GM13977 (cell line): ENCODE measurements at regions not wholly inside any gene's neighbourhood (a gene's known extent, or its start where the extent isn't known, plus 50 kb on each side); places are given as distances from the start of the nearest gene placed in this dataset.
"Not testable (repeated sequence)": the region's sequence is repeated elsewhere in the genome, so short reads cannot be mapped to it uniquely, and the experiment has no call there.

Experiments
- DNase-seq: peaks from one replicate; pipeline ENCODE4 v3.0.0; 2012; ENCODE audit warnings: low spot score
- in situ Hi-C: fragments of 300-500 bp; cut with MboI; formaldehyde crosslinking; loops from one replicate; pipeline ENCODE4 v1.12.0; 2022; ENCODE audit warnings: low sequenced_read_pairs, low pct_unique_long_range_greater_than_20kb, mixed read lengths, inconsistent platforms; ENCODE audit not compliant: unreplicated experiment
- TF ChIP-seq, protein P1 (sequence below): IDR thresholded peaks from 2 replicates; pipeline ENCODE4 v1.5.1; 2012; ENCODE audit warnings: mild to moderate bottlenecking, control low read depth; ENCODE audit not compliant: insufficient read depth; ENCODE audit errors: extremely low read depth, missing control alignments

DNA sequence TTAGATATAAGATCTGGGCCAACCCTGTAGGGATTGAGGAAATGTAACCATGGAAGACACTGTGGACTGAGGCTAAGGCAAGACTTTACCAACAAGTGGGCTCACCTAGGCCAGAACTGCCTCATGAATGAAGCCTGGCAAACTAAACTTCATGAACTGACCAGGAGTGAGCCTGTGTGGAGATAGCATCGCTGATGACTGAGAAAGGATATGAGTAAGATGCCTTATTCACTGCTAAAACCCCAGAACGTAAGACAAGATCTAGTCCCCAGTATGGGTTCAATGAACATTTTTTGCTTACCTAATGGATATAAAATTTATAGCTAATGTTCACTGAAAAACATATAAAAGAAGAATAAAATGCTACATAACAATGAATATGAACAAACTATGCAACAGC is 399.8 kb downstream of the SATB2 start:
- DNase-seq = no peak
- TF ChIP-seq, protein P1, sequence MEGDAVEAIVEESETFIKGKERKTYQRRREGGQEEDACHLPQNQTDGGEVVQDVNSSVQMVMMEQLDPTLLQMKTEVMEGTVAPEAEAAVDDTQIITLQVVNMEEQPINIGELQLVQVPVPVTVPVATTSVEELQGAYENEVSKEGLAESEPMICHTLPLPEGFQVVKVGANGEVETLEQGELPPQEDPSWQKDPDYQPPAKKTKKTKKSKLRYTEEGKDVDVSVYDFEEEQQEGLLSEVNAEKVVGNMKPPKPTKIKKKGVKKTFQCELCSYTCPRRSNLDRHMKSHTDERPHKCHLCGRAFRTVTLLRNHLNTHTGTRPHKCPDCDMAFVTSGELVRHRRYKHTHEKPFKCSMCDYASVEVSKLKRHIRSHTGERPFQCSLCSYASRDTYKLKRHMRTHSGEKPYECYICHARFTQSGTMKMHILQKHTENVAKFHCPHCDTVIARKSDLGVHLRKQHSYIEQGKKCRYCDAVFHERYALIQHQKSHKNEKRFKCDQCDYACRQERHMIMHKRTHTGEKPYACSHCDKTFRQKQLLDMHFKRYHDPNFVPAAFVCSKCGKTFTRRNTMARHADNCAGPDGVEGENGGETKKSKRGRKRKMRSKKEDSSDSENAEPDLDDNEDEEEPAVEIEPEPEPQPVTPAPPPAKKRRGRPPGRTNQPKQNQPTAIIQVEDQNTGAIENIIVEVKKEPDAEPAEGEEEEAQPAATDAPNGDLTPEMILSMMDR = no peak
- in situ Hi-C loops = no loop called here

DNA sequence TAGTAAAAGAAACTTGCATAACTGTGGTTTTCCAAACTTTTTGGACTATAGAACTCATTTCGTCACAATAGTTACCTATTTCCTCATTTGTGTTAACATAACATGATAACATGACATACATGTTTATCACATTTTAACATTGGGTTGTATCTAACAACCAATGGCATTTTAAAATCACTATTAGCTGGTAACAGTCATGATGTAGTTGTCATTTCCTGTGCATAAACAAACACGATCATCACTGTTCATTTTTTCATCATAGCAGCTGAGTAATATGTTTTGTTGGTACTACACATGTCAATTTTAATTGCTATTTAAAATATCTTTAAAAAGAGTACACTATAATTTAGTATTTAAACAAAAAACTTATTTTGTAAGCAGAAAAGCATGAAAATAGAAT is 402.4 kb downstream of the SATB2 start:
- TF ChIP-seq, protein P1 = no peak
- no peak for DNase-seq
- in situ Hi-C loops = no loop called here

GRCh38 chr2:199042660-199043379 is 414.9 kb downstream of the SATB2 start:
- in situ Hi-C loops = no loop called here
- DNase-seq = no peak
- TF ChIP-seq, protein P1 = no peak

DNA sequence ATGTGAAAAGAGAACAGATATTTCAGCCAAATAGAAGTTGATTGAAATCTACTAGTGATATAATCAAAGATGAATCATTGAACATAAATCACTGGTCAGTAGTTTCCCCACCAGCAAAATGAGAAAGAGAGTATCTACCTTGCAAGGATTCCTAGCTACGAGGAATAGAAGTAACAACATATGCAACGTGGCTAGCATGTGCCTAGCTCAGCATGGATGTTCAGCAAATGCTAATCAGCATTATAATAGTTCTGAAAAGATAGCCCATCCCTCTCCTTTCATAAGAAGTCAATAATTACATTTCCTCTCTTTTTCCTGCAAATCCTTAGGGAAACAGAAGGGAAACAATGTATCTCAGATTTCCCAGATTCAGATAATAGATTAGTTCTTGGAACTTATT is 417.2 kb downstream of the SATB2 start:
- no peak for DNase-seq
- TF ChIP-seq, protein P1 = no peak
- in situ Hi-C loops = no loop called here

DNA sequence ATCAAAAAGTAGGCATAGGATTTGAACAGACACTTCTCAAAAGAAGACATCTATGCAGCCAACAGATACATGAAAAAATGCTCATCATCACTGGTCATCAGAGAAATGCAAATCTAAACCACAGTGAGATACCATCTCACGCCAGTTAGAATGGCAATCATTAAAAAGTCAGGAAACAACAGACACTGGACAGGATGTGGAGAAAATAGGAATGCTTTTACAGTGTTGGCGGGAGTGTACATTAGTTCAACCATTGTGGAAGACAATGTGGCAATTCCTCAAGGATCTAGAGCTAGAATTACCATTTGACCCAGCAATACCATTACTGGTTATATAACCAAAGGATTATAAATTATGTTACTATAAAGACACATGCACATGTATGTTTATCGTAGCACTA is 424.0 kb downstream of the SATB2 start:
- in situ Hi-C loops, DNase-seq: not testable (repeated sequence)

DNA sequence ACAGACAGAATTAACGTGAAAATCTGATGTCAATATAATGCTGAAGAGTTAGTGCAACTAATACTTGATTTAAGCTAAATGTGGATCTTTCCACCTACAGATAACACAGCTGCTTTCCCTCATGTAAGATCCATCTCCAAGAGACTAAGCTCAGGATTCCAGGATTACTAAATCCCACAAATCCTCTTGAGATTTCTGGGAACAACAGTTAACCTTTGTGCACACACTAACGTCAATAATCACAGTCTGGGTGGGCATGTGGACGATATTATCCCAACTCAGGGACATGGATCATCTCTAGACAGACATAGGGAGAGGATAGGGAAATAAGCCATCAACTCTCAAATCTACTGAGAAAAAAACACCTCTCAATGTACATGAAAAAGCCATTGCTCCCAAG is 432.6 kb downstream of the SATB2 start:
- TF ChIP-seq, protein P1 = no peak
- in situ Hi-C loops = no loop called here
- no peak for DNase-seq

- TF ChIP-seq, protein P1 = no peak
- in situ Hi-C loops = no loop called here
Measured at GRCh38 chr2:199024224-199024623, 433.5 kb downstream of the SATB2 start.

More at GRCh38 chr2:199024224-199024623, 433.5 kb downstream of the SATB2 start:
- no peak for DNase-seq
